MM.1S (cell line): ENCODE measurements at regions not wholly inside any gene's neighbourhood (a gene's known extent, or its start where the extent isn't known, plus 50 kb on each side); places are given as distances from the start of the nearest gene placed in this dataset.

ENCODE experiments used
- CTCF ChIP-seq: fragments of 300-600 bp; sonication (generic); IDR thresholded peaks from 2 replicates; pipeline ENCODE4 v1.5.1; 2016; ENCODE audit warnings: antibody characterized with exemption, low read length, mixed read lengths
- EZH2 ChIP-seq: fragments of 300-600 bp; sonication (generic); optimal IDR thresholded peaks from 2 replicates; pipeline ENCODE3; 2017; ENCODE audit warnings: low read depth, mild to moderate bottlenecking, antibody characterized with exemption, low read length, mixed read lengths
- EZH2phosphoT487 ChIP-seq: fragments of 300-600 bp; sonication (generic); IDR thresholded peaks from 2 replicates; pipeline ENCODE4 v1.6.1; 2018; ENCODE audit warnings: antibody characterized with exemption, low read length

GRCh38 chr21:17427831-17428483, 84.9 kb upstream of the CXADR start:
- TF ChIP-seq EZH2phosphoT487 (no peak), CTCF (no peak), EZH2 (no peak)
